Peyer's patch (tissue), 4 donors: ENCODE measurements at regions not wholly inside any gene's neighbourhood (a gene's known extent, or its start where the extent isn't known, plus 50 kb on each side); places are given as distances from the start of the nearest gene placed in this dataset.
"Not testable (repeated sequence)": the region's sequence is repeated elsewhere in the genome, so short reads cannot be mapped to it uniquely, and the experiment has no call there.

Source experiments
- DNase-seq, 3 donors: peaks; one replicate each; pipeline ENCODE4 v3.0.0-alpha.2; 2017 to 2019
- H3K27ac ChIP-seq, 4 donors: fragments of 200-600 bp; sonication (generic); one replicate each; pipeline ENCODE4 v1.5.1; 2016 to 2019
- H3K27me3 ChIP-seq, 2 donors: fragments of 200-600 bp; sonication (generic); one replicate each; pipeline ENCODE4 v1.5.1; 2019
- H3K36me3 ChIP-seq, 3 donors: fragments of 200-600 bp; sonication (generic); one replicate each; pipeline ENCODE4 v1.5.1; 2016 to 2019
- H3K4me1 ChIP-seq, 4 donors: fragments of 200-600 bp; sonication (generic); one replicate each; pipeline ENCODE4 v1.5.1; 2016 to 2019
- H3K4me3 ChIP-seq, 4 donors: fragments of 200-600 bp; sonication (generic); 1 replicate in 3 of 4; 2 replicates in 1 of 4; pipeline ENCODE4 v1.5.1; 2016 to 2019; ENCODE audit warnings: mild to moderate bottlenecking in 1 of 4
- H3K9me3 ChIP-seq, 4 donors: fragments of 200-600 bp; sonication (generic); one replicate each; pipeline ENCODE4 v1.5.1; 2016 to 2019; ENCODE audit warnings: mild to moderate bottlenecking in 1 of 4
- POLR2A ChIP-seq, 2 donors: fragments of 450-650 bp; IDR thresholded peaks; one replicate each; pipeline ENCODE4 v1.5.1; 2017; ENCODE audit warnings: antibody characterized with exemption in 2 of 2, mild to moderate bottlenecking in 2 of 2, moderate library complexity in 2 of 2
- small RNA-seq, 2 donors: library from RNA; depleted of rRNA; stranded (forward); fragments of <200 nt; gene quantifications; one replicate each; pipeline ENCODE3, GENCODE V24; 2016
- TF ChIP-seq, protein P1 (sequence below), 6 experiments: fragments of 450-650 bp in 4 of 6; fragments of 200-600 bp in 2 of 6; sonication (generic) in 1 of 6; IDR thresholded peaks; one replicate each; pipeline ENCODE4 v1.5.1; 2017 to 2019; ENCODE audit warnings: antibody characterized with exemption in 6 of 6, mild to moderate bottlenecking in 3 of 6, moderate library complexity in 1 of 6

DNA sequence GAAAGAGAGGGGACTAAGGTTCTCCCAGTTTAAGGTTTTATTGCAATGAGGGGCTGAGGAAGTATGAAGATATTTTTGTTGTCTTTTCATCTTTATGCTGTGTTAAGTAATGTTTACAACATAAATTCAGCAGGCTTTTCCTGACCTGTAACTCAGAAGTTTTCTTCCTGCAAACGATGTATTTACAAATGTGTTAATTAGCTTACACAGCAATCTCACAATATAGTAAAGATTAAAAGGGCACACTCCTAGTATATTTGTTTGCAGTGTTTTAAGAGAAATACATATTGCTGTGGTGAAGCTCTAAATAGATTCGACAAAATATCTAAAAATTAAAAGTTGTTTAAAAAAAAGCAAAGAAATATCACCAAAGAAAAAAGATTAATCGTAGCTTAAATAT, 55.7 kb downstream of the OR11H12 start:
- H3K9me3 ChIP-seq: peaks cover 0 to 18% (median 0%) of the 10 kb centered on the region in 4 donors
- TF ChIP-seq POLR2A (IDR thresholded peaks at IDR 0.05): no peak
- TF ChIP-seq, protein P1, sequence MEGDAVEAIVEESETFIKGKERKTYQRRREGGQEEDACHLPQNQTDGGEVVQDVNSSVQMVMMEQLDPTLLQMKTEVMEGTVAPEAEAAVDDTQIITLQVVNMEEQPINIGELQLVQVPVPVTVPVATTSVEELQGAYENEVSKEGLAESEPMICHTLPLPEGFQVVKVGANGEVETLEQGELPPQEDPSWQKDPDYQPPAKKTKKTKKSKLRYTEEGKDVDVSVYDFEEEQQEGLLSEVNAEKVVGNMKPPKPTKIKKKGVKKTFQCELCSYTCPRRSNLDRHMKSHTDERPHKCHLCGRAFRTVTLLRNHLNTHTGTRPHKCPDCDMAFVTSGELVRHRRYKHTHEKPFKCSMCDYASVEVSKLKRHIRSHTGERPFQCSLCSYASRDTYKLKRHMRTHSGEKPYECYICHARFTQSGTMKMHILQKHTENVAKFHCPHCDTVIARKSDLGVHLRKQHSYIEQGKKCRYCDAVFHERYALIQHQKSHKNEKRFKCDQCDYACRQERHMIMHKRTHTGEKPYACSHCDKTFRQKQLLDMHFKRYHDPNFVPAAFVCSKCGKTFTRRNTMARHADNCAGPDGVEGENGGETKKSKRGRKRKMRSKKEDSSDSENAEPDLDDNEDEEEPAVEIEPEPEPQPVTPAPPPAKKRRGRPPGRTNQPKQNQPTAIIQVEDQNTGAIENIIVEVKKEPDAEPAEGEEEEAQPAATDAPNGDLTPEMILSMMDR (IDR thresholded peaks at IDR 0.05): no peak
- no peak overlapping the region for H3K4me3 ChIP-seq
- no peaks in the 10 kb centered on the region for H3K36me3 ChIP-seq
- no peaks in the 10 kb centered on the region for H3K27me3 ChIP-seq
- H3K4me1 ChIP-seq: no peaks in the 10 kb centered on the region
- H3K27ac ChIP-seq: no peak overlapping the region
- DNase-seq: no peak

DNA sequence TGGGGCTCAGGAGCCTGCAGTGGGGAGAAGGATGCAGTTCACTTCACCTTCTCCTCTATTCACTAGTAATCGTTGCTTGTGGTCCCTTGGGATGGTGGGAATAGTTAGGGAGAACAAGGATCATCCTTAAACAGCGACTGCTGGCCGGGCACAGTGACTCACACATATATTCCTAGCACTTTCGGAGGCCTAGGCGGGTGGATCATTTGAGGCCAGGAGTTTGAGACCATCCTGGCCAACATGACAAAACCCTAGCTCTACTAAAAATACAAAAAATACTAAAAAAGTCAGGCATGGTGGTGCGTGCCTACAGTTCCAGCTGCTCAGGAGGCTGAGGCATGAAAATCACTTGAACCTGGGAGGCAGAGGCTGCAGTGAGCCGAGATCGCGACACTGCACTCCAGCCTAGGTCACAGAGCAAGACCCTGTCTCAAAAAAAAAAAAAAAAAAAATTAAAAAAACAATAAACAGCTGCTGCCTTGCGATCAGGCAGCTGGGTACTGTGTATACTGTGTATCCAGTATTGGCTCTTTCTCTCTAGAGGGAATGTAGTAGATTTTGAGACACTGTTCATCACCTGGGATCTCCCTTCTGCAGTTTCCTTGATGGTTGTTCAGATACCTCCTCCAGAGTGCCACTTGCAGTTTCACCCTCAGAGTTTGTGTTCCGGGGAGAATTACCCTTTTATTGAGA, 59.1 kb downstream of the OR11H12 start:
- H3K4me1 ChIP-seq, H3K36me3 ChIP-seq, H3K27me3 ChIP-seq, H3K27ac ChIP-seq, H3K4me3 ChIP-seq: not testable (repeated sequence)
- peaks cover 0 to 17% (median 0%) of the 10 kb centered on the region in 4 donors for H3K9me3 ChIP-seq
- DNase-seq: peak in 1 of 3 donors; percentile 47

DNA sequence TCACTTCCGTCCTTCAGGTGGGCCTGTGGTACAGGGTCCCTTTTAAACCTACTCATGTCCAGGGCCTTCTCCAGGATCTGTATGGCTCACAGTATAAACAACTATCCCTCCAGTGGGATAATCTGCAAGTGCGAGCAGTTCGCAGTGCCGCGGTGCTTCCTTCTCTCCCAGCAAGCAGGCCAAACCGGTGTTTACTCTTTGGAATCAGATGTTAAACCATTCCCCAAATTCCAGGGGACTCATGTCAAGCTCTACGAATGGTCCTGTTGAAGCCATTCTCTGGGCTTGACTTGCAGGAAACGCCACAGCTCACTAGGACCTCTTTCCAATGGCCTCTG, 59.6 kb downstream of the OR11H12 start:
- TF ChIP-seq, protein P1 (IDR thresholded peaks at IDR 0.05): no peak
- TF ChIP-seq POLR2A (IDR thresholded peaks at IDR 0.05): no peak
- Histone ChIP-seq H3K27me3 (no peaks in the 10 kb centered on the region), H3K4me1 (no peaks in the 10 kb centered on the region), H3K9me3 (peaks cover 0 to 14% (median 0%) of the 10 kb centered on the region in 4 donors), H3K36me3 (no peaks in the 10 kb centered on the region), H3K4me3 (no peak overlapping the region), H3K27ac (no peak overlapping the region)
- DNase-seq: no peak

DNA sequence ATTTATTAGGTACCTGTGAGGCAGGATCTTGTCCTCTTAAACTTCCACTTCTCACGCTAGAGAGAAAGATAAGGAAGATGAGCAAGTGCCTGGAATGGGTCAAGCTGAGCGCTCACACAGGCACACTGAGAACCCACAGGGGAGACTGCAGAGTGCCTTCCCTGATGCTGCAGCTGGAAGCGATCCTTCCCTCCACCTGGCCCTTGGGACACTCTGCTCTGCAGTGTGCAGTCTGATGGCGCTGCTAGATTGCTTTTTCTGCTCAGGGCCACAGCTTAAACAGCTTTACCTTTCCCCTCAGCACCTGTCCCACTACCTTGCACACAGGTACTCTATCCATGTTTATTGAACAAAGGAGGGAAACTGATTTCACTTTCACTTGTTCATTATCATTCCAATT, 66.9 kb downstream of the OR11H12 start:
- H3K36me3 ChIP-seq, H3K4me3 ChIP-seq, H3K27ac ChIP-seq, H3K9me3 ChIP-seq, H3K4me1 ChIP-seq, H3K27me3 ChIP-seq, DNase-seq: not testable (repeated sequence)

- H3K4me3 ChIP-seq: no peak overlapping the region
- no peaks in the 10 kb centered on the region for H3K27me3 ChIP-seq
- H3K4me1 ChIP-seq: no peaks in the 10 kb centered on the region
- DNase-seq: no peak
- H3K36me3 ChIP-seq: no peaks in the 10 kb centered on the region
- H3K27ac ChIP-seq: no peak overlapping the region
- TF ChIP-seq POLR2A (IDR thresholded peaks at IDR 0.05): no peak
- TF ChIP-seq, protein P1 (IDR thresholded peaks at IDR 0.05): no peak
- no peaks in the 10 kb centered on the region for H3K9me3 ChIP-seq
These were observed 87.4 kb downstream of the OR11H12 start for GRCh38 chr14:18688346-18688745.

Small RNA genes in the stretch of these regions (small RNA-seq; reads per million reads assigned to genes)
- gene CR383656.3: 0 reads per million in 2 donors
